Glomerular endothelial cell (primary cell): ENCODE measurements at regions not wholly inside any gene's neighbourhood (a gene's known extent, or its start where the extent isn't known, plus 50 kb on each side); places are given as distances from the start of the nearest gene placed in this dataset.

Experiments
- DNase-seq: peaks from one replicate; pipeline ENCODE4 v3.0.0-alpha.2; 2011; ENCODE audit warnings: low read depth, low spot score; ENCODE audit errors: extremely low read depth

- no peak for DNase-seq
Measured at GRCh38 chr2:207256476-207257207, 90.9 kb upstream of the KLF7 start.

- no peak for DNase-seq
Measured at GRCh38 chr2:207257251-207258250, 91.8 kb upstream of the KLF7 start.

- no peak for DNase-seq
Measured at GRCh38 chr2:207258263-207258991, 92.7 kb upstream of the KLF7 start.

- DNase-seq = no peak
Measured at GRCh38 chr2:207260021-207260420, 94.3 kb upstream of the KLF7 start.

- no peak for DNase-seq
Measured at GRCh38 chr2:207260947-207261346, 95.2 kb upstream of the KLF7 start.

- no peak for DNase-seq
Measured at GRCh38 chr2:207264310-207264709, 98.6 kb upstream of the KLF7 start.

- no peak for DNase-seq
Measured at GRCh38 chr2:207265332-207265731, 99.6 kb upstream of the KLF7 start.

- no peak for DNase-seq
Measured at GRCh38 chr2:207265869-207266268, 100.1 kb upstream of the KLF7 start.

GRCh38 chr2:207266648-207267047 lies 100.9 kb upstream of the KLF7 start:
- no peak for DNase-seq

GRCh38 chr2:207269038-207269437 lies 103.3 kb upstream of the KLF7 start:
- no peak for DNase-seq

GRCh38 chr2:207274530-207275189 lies 108.9 kb upstream of the KLF7 start:
- no peak for DNase-seq

- DNase-seq = no peak
Measured at GRCh38 chr2:207275779-207276178, 110.0 kb upstream of the KLF7 start.

GRCh38 chr2:207276248-207276647 lies 110.5 kb upstream of the KLF7 start:
- DNase-seq = no peak

GRCh38 chr2:207276858-207277257 lies 111.1 kb upstream of the KLF7 start:
- no peak for DNase-seq

- DNase-seq = no peak
Measured at GRCh38 chr2:207279520-207279919, 113.8 kb upstream of the KLF7 start.

- no peak for DNase-seq
Measured at GRCh38 chr2:207281436-207281835, 115.7 kb upstream of the KLF7 start.

- no peak for DNase-seq
Measured at GRCh38 chr2:207282916-207283315, 117.2 kb upstream of the KLF7 start.

GRCh38 chr2:207283356-207283755 lies 117.6 kb upstream of the KLF7 start:
- DNase-seq = no peak

- DNase-seq = no peak
Measured at GRCh38 chr2:207284556-207285472, 119.1 kb upstream of the KLF7 start.

GRCh38 chr2:207285473-207285815 lies 119.7 kb upstream of the KLF7 start:
- no peak for DNase-seq
